ENCODE measurements at regions not wholly inside any gene's neighbourhood (a gene's known extent, or its start where the extent isn't known, plus 50 kb on each side); places are given as distances from the start of the nearest gene placed in this dataset.

GRCh38 chr13:63393112-63393511, 1977.5 kb upstream of the PCDH20 start:
- ATAC-seq (no peak), DNase-seq (no peak)
- no peak for TF ChIP-seq POLR2A (IDR thresholded peaks at IDR 0.05)
- no peak for TF ChIP-seq CTCF (IDR thresholded peaks at IDR 0.05)
- Histone ChIP-seq H3K4me3 (no peak overlapping the region), H3K4me1 (no peaks in the 10 kb centered on the region), H3K9me3 (no peaks in the 10 kb centered on the region), H3K27ac (no peak overlapping the region), H3K36me3 (replicated peaks in 1 of 2; ENCODE audit: insufficient read depth in 1 of 2, low read depth in 2 of 2) (no peaks in the 10 kb centered on the region), H3K27me3 (no peaks in the 10 kb centered on the region)
- WGBS, 2 donors = 56 to 75% methylated on average over 3 of the region's 3 CpGs
- intact Hi-C loops (cut with DNase I) = no loop called here

- 88% methylated on average over 1 of the region's 1 CpG for WGBS, 2 donors
- H3K4me3 ChIP-seq = no peak overlapping the region
- H3K27me3 ChIP-seq = no peaks in the 10 kb centered on the region
- H3K9me3 ChIP-seq = no peaks in the 10 kb centered on the region
- TF ChIP-seq CTCF (IDR thresholded peaks at IDR 0.05) (no peak), POLR2A (IDR thresholded peaks at IDR 0.05) (no peak)
- intact Hi-C loops (cut with DNase I) = no loop called here
- no peaks in the 10 kb centered on the region for H3K36me3 ChIP-seq (replicated peaks in 1 of 2; ENCODE audit: insufficient read depth in 1 of 2, low read depth in 2 of 2)
- H3K27ac ChIP-seq = no peak overlapping the region
- DNase-seq (no peak), ATAC-seq (no peak)
- H3K4me1 ChIP-seq = no peaks in the 10 kb centered on the region
Observed at GRCh38 chr13:63389756-63390155, 1974.1 kb upstream of the PCDH20 start.

- H3K4me3 ChIP-seq = no peak overlapping the region
- no peaks in the 10 kb centered on the region for H3K9me3 ChIP-seq
- H3K4me1 ChIP-seq = no peaks in the 10 kb centered on the region
- intact Hi-C loops (cut with DNase I) = no loop called here
- H3K27me3 ChIP-seq = no peaks in the 10 kb centered on the region
- no peak for ATAC-seq
- H3K27ac ChIP-seq = no peak overlapping the region
- no peak for TF ChIP-seq CTCF (IDR thresholded peaks at IDR 0.05)
- no peaks in the 10 kb centered on the region for H3K36me3 ChIP-seq (replicated peaks in 1 of 2; ENCODE audit: insufficient read depth in 1 of 2, low read depth in 2 of 2)
- WGBS, 2 donors = 70 to 71% methylated on average over 2 of the region's 2 CpGs
- no peak for DNase-seq
Observed at GRCh38 chr13:63381078-63381859, 1965.6 kb upstream of the PCDH20 start.

- Histone ChIP-seq H3K9me3 (no peaks in the 10 kb centered on the region), H3K4me3 (no peak overlapping the region)
Observed at GRCh38 chr13:63377986-63378385, 1962.3 kb upstream of the PCDH20 start.

More at GRCh38 chr13:63377986-63378385, 1962.3 kb upstream of the PCDH20 start:
- Histone ChIP-seq H3K4me1 (no peaks in the 10 kb centered on the region), H3K36me3 (replicated peaks in 1 of 2; ENCODE audit: insufficient read depth in 1 of 2, low read depth in 2 of 2) (no peaks in the 10 kb centered on the region), H3K27ac (no peak overlapping the region), H3K27me3 (no peaks in the 10 kb centered on the region)
- intact Hi-C loops (cut with DNase I) = no loop called here
- WGBS, 2 donors = 62 to 64% methylated on average over 2 of the region's 2 CpGs
- DNase-seq = no peak
- TF ChIP-seq CTCF (IDR thresholded peaks at IDR 0.05) = no peak
- TF ChIP-seq POLR2A (IDR thresholded peaks at IDR 0.05) = no peak
- no peak for ATAC-seq
